Loucy (cell line): ENCODE measurements at regions not wholly inside any gene's neighbourhood (a gene's known extent, or its start where the extent isn't known, plus 50 kb on each side); places are given as distances from the start of the nearest gene placed in this dataset.

Experiments
- H2AFZ ChIP-seq: fragments of 200-600 bp; sonication (generic); 2 replicates; pipeline ENCODE4 v1.6.0; 2016; ENCODE audit warnings: antibody characterized with exemption, mild to moderate bottlenecking, low read length, moderate library complexity
- H3F3A ChIP-seq: fragments of 200-600 bp; 2 replicates; pipeline ENCODE4 v1.6.0; 2016; ENCODE audit warnings: antibody characterized with exemption, low read depth, mild to moderate bottlenecking
- H3K27me3 ChIP-seq: fragments of 200-600 bp; sonication (generic); 2 replicates; pipeline ENCODE4 v1.6.1; 2014; ENCODE audit warnings: low read length, mild to moderate bottlenecking; ENCODE audit not compliant: insufficient read depth, poor library complexity, severe bottlenecking
- H3K36me3 ChIP-seq: fragments of 200-600 bp; sonication (generic); 2 replicates; pipeline ENCODE4 v1.6.1; 2016; ENCODE audit warnings: low read length; ENCODE audit not compliant: insufficient read depth
- H3K4me1 ChIP-seq: fragments of 200-600 bp; sonication (generic); 2 replicates; pipeline ENCODE4 v1.5.1; 2014; ENCODE audit warnings: low read length, mild to moderate bottlenecking; ENCODE audit not compliant: insufficient read depth, poor library complexity, severe bottlenecking
- H3K4me2 ChIP-seq: fragments of 200-600 bp; sonication (generic); 2 replicates; pipeline ENCODE4 v1.6.0; 2014; ENCODE audit warnings: antibody characterized with exemption, low read length, low read depth, mild to moderate bottlenecking; ENCODE audit not compliant: poor library complexity, severe bottlenecking
- H3K4me3 ChIP-seq: fragments of 200-600 bp; sonication (generic); 2 replicates; pipeline ENCODE4 v1.5.1; 2014; ENCODE audit warnings: low read length, mild to moderate bottlenecking, mixed read lengths; ENCODE audit not compliant: poor library complexity, severe bottlenecking
- H3K79me2 ChIP-seq: fragments of 200-600 bp; sonication (generic); 2 replicates; pipeline ENCODE4 v1.6.1; 2014; ENCODE audit warnings: low read length; ENCODE audit not compliant: insufficient read depth
- H3K9ac ChIP-seq: fragments of 200-600 bp; sonication (generic); 2 replicates; pipeline ENCODE4 v1.6.0; 2014; ENCODE audit warnings: mild to moderate bottlenecking, low read depth, low read length, moderate library complexity; ENCODE audit not compliant: poor library complexity, severe bottlenecking
- H3K9me2 ChIP-seq: fragments of 200-600 bp; sonication (generic); replicated peaks from 2 replicates; pipeline ENCODE4 v1.6.1; 2016; ENCODE audit warnings: low read depth, low read length, mixed read lengths
- H3K9me3 ChIP-seq: fragments of 200-600 bp; sonication (generic); 2 replicates; pipeline ENCODE4 v1.6.1; 2014; ENCODE audit warnings: mild to moderate bottlenecking, antibody characterized with exemption, low read length, low read depth; ENCODE audit not compliant: insufficient read depth
- H4K20me1 ChIP-seq: fragments of 200-600 bp; sonication (generic); 2 replicates; pipeline ENCODE4 v1.6.0; 2014; ENCODE audit warnings: antibody characterized with exemption, low read length, mild to moderate bottlenecking; ENCODE audit not compliant: insufficient read depth, poor library complexity, severe bottlenecking
- EZH2phosphoT487 ChIP-seq: fragments of 200-600 bp; IDR thresholded peaks from 2 replicates; pipeline ENCODE4 v1.6.1; 2018; ENCODE audit warnings: antibody characterized with exemption, mild to moderate bottlenecking, moderate library complexity, borderline replicate concordance
- TF ChIP-seq, protein P1 (sequence below): fragments of 200-600 bp; sonication (generic); conservative IDR thresholded peaks from 2 replicates; pipeline ENCODE4 v1.5.1; 2014; ENCODE audit warnings: mild to moderate bottlenecking, antibody characterized with exemption, low read length

DNA sequence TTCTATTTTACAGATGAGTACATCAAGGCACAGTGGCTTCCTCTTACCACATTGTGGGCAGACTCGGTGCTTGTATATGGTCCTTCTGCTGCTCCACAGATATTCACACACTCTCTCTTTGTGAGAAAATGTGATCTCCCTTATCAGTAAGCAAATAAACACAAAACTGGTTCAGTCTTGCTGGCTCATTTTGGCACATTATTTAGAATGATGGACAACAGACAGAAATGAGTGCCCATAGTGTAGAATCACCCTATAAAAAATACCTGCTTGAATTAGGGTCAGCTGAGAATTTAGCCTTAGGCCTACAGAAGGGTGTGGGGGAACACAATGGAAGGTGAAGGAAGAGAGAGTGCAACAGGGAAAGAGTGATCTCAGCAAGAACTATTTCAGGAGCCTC lies 423.1 kb downstream of the HLX start:
- Histone ChIP-seq H3K27me3 (no peaks in the 10 kb centered on the region), H3K4me1 (no peaks in the 10 kb centered on the region), H3K4me2 (no peak overlapping the region), H3K4me3 (no peak overlapping the region), H3K79me2 (no peaks in the 10 kb centered on the region), H2AFZ (no peak overlapping the region), H3F3A (no peaks in the 10 kb centered on the region), H3K36me3 (no peaks in the 10 kb centered on the region), H4K20me1 (no peaks in the 10 kb centered on the region), H3K9me3 (no peaks in the 10 kb centered on the region), H3K9me2 (no peaks in the 10 kb centered on the region), H3K9ac (no peak overlapping the region)
- TF ChIP-seq, protein P1, sequence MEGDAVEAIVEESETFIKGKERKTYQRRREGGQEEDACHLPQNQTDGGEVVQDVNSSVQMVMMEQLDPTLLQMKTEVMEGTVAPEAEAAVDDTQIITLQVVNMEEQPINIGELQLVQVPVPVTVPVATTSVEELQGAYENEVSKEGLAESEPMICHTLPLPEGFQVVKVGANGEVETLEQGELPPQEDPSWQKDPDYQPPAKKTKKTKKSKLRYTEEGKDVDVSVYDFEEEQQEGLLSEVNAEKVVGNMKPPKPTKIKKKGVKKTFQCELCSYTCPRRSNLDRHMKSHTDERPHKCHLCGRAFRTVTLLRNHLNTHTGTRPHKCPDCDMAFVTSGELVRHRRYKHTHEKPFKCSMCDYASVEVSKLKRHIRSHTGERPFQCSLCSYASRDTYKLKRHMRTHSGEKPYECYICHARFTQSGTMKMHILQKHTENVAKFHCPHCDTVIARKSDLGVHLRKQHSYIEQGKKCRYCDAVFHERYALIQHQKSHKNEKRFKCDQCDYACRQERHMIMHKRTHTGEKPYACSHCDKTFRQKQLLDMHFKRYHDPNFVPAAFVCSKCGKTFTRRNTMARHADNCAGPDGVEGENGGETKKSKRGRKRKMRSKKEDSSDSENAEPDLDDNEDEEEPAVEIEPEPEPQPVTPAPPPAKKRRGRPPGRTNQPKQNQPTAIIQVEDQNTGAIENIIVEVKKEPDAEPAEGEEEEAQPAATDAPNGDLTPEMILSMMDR: no peak
- TF ChIP-seq EZH2phosphoT487: no peak

- no peaks in the 10 kb centered on the region for H3K4me1 ChIP-seq
- no peaks in the 10 kb centered on the region for H3K79me2 ChIP-seq
- H2AFZ ChIP-seq: no peak overlapping the region
- no peak overlapping the region for H3K9ac ChIP-seq
- H3F3A ChIP-seq: no peaks in the 10 kb centered on the region
- no peaks in the 10 kb centered on the region for H3K9me3 ChIP-seq
- no peaks in the 10 kb centered on the region for H3K36me3 ChIP-seq
- H3K27me3 ChIP-seq: no peaks in the 10 kb centered on the region
- H3K4me3 ChIP-seq: no peak overlapping the region
- H3K9me2 ChIP-seq: no peaks in the 10 kb centered on the region
- no peaks in the 10 kb centered on the region for H4K20me1 ChIP-seq
- no peak for TF ChIP-seq EZH2phosphoT487
- TF ChIP-seq, protein P1: no peak
- H3K4me2 ChIP-seq: no peak overlapping the region
These were observed 423.6 kb downstream of the HLX start for GRCh38 chr1:221302810-221303209.

DNA sequence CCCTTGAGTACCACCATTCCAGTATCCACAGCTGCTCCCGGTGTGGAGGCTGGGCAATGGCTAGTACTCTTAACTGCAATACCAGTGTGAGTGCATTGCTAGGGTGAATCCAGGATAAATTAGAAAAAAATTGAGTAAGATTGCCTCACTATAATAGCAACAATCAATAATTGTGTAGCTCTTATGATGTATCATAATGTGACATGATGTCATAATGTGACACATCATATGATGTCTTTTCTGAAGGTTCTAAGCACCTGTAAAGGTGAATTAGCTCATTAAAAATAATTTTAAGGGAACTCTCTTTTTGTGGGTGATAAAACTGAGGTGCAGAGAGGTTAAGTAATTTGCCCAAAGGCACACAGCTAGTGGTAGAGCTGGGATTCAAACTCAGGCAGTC lies 424.4 kb downstream of the HLX start:
- Histone ChIP-seq H3K36me3 (no peaks in the 10 kb centered on the region), H2AFZ (no peak overlapping the region), H3K9ac (no peak overlapping the region), H3K4me3 (no peak overlapping the region), H3K4me2 (no peak overlapping the region), H3K27me3 (no peaks in the 10 kb centered on the region), H3F3A (no peaks in the 10 kb centered on the region), H4K20me1 (no peaks in the 10 kb centered on the region), H3K9me3 (no peaks in the 10 kb centered on the region), H3K9me2 (no peaks in the 10 kb centered on the region), H3K4me1 (no peaks in the 10 kb centered on the region), H3K79me2 (no peaks in the 10 kb centered on the region)
- no peak for TF ChIP-seq EZH2phosphoT487
- TF ChIP-seq, protein P1: no peak
